ENCODE measurements at regions not wholly inside any gene's neighbourhood (a gene's known extent, or its start where the extent isn't known, plus 50 kb on each side); places are given as distances from the start of the nearest gene placed in this dataset.

DNA sequence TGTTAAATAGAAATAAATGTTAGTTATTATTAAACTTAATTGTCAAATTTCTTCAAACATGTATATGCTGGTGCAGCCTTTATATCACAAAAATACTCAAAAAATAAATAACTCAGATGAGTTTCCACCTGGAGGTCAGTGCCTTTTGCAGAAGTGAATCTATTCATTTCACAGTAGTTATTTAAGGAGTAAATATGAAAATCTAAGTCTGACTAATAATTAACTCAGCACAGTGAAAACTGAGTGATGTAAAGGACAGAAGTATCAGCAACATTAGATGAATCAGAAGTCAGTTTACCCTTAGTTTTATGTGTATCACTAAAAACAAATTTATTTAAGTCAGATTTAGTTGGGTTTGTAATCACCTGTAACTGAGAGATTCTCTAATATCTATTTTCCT lies 2135.4 kb downstream of the MRPL39 start:
- no peak overlapping the region for H4K91ac ChIP-seq (ENCODE audit: low read depth, low read length)
- no peak overlapping the region for H2BK120ac ChIP-seq (ENCODE audit: insufficient read depth, low read length, poor library complexity)
- no peak overlapping the region for H3K4ac ChIP-seq (ENCODE audit: low read depth, low read length)
- H4K12ac ChIP-seq (ENCODE audit: low read depth, low read length): no peak overlapping the region
- no peaks in the 10 kb centered on the region for H3K27me3 ChIP-seq (ENCODE audit: insufficient read depth, low read length)
- H2BK12ac ChIP-seq (ENCODE audit: low read length): no peak overlapping the region
- no peaks in the 10 kb centered on the region for H3K4me1 ChIP-seq (ENCODE audit: control insufficient read depth in 1 of 2, insufficient read depth in 2 of 2, low read length in 2 of 2)
- no peak overlapping the region for H3K9ac ChIP-seq (ENCODE audit: low read length)
- no peak overlapping the region for H4K8ac ChIP-seq (ENCODE audit: low read depth, low read length)
- no peak overlapping the region for H2BK5ac ChIP-seq (ENCODE audit: low read depth, low read length, poor library complexity)
- H3K36me3 ChIP-seq (ENCODE audit: control insufficient read depth in 1 of 2, insufficient read depth in 2 of 2, low read length in 2 of 2): no peaks in the 10 kb centered on the region
- no peak overlapping the region for H3K4me3 ChIP-seq (ENCODE audit: low read depth, low read length)
- no peak overlapping the region for H3K18ac ChIP-seq (ENCODE audit: low read length)
- no peaks in the 10 kb centered on the region for H3K79me2 ChIP-seq (ENCODE audit: control insufficient read depth, insufficient read depth, low read length, poor library complexity)
- H3K23ac ChIP-seq (ENCODE audit: low read length): no peak overlapping the region
- H2AFZ ChIP-seq (ENCODE audit: insufficient read depth, low read length, poor library complexity): no peak overlapping the region
- no peak overlapping the region for H3K14ac ChIP-seq (ENCODE audit: low read length)
- H3K9me3 ChIP-seq (ENCODE audit: insufficient read depth, low read depth, low read length): no peaks in the 10 kb centered on the region
- DNase-seq: no peak
- H2AK5ac ChIP-seq (ENCODE audit: low read length): no peak overlapping the region
- H3K79me1 ChIP-seq (ENCODE audit: low read length): no peaks in the 10 kb centered on the region
- H3K4me2 ChIP-seq (ENCODE audit: low read length): no peak overlapping the region
- H3K27ac ChIP-seq (ENCODE audit: low read depth, low read length): no peak overlapping the region

DNA sequence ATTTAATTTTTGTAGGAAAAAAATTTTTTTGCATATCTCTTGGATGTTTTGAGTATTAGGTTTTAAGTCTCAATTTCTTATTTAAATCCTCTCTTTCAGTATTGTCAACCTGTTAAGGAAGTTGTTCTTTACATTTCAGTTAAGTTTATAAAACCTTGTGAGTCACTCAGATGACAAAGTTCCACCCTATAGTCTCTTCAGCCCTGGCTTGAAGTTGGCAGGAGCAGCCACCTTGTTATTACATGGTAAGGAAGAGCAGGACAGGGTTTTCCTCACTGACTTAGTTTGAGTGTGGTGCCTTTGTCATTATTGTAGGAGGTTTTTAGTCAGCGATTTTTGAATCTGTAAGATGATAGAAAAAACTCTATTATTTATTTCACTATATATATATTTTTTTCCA lies 2143.9 kb downstream of the MRPL39 start:
- H3K27ac ChIP-seq (ENCODE audit: low read depth, low read length): no peak overlapping the region
- H3K23ac ChIP-seq (ENCODE audit: low read length): no peak overlapping the region
- H3K4me2 ChIP-seq (ENCODE audit: low read length): no peak overlapping the region
- H3K18ac ChIP-seq (ENCODE audit: low read length): no peak overlapping the region
- H2BK12ac ChIP-seq (ENCODE audit: low read length): no peak overlapping the region
- H3K4ac ChIP-seq (ENCODE audit: low read depth, low read length): no peak overlapping the region
- no peak for DNase-seq
- no peaks in the 10 kb centered on the region for H3K79me1 ChIP-seq (ENCODE audit: low read length)
- no peak overlapping the region for H4K91ac ChIP-seq (ENCODE audit: low read depth, low read length)
- no peak overlapping the region for H2AK5ac ChIP-seq (ENCODE audit: low read length)
- H3K79me2 ChIP-seq (ENCODE audit: control insufficient read depth, insufficient read depth, low read length, poor library complexity): no peaks in the 10 kb centered on the region
- no peak overlapping the region for H4K8ac ChIP-seq (ENCODE audit: low read depth, low read length)
- H3K4me3 ChIP-seq (ENCODE audit: low read depth, low read length): no peak overlapping the region
- no peaks in the 10 kb centered on the region for H3K27me3 ChIP-seq (ENCODE audit: insufficient read depth, low read length)
- H3K9me3 ChIP-seq (ENCODE audit: insufficient read depth, low read depth, low read length): no peaks in the 10 kb centered on the region
- H2BK5ac ChIP-seq (ENCODE audit: low read depth, low read length, poor library complexity): no peak overlapping the region
- no peaks in the 10 kb centered on the region for H3K4me1 ChIP-seq (ENCODE audit: control insufficient read depth in 1 of 2, insufficient read depth in 2 of 2, low read length in 2 of 2)
- no peak overlapping the region for H3K14ac ChIP-seq (ENCODE audit: low read length)
- no CpG with 5 or more reads among the region's 1 CpG for WGBS (ENCODE audit: extremely low coverage, insufficient coverage, insufficient read length)
- H2BK120ac ChIP-seq (ENCODE audit: insufficient read depth, low read length, poor library complexity): no peak overlapping the region
- no peak overlapping the region for H3K9ac ChIP-seq (ENCODE audit: low read length)
- H3K36me3 ChIP-seq (ENCODE audit: control insufficient read depth in 1 of 2, insufficient read depth in 2 of 2, low read length in 2 of 2): no peaks in the 10 kb centered on the region
- H4K12ac ChIP-seq (ENCODE audit: low read depth, low read length): no peak overlapping the region
- no peak overlapping the region for H2AFZ ChIP-seq (ENCODE audit: insufficient read depth, low read length, poor library complexity)

DNA sequence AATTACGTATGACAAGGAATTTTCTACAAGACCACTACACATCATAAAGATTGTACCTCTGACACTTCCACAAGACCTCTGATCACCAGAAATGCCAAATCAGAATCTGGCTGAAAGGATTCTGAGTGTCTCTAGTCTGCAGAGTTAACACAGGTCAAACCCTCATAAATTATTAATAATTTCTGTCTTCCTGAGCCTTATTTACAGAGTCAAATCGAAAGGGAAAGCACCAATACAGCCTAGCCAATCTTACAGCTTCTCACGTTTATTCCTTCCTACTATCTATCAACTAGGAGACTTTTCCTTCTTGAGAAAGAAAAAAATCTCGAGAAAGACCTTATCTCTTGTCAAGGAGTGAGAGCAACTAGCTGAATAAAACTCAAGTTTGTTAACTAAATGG lies 2151.6 kb downstream of the MRPL39 start:
- Histone ChIP-seq H3K18ac (ENCODE audit: low read length) (no peak overlapping the region), H3K9ac (ENCODE audit: low read length) (no peak overlapping the region), H4K12ac (ENCODE audit: low read depth, low read length) (no peak overlapping the region), H3K36me3 (ENCODE audit: control insufficient read depth in 1 of 2, insufficient read depth in 2 of 2, low read length in 2 of 2) (no peaks in the 10 kb centered on the region), H4K8ac (ENCODE audit: low read depth, low read length) (no peak overlapping the region), H3K23ac (ENCODE audit: low read length) (no peak overlapping the region), H3K27ac (ENCODE audit: low read depth, low read length) (no peak overlapping the region), H2AK5ac (ENCODE audit: low read length) (no peak overlapping the region), H3K79me2 (ENCODE audit: control insufficient read depth, insufficient read depth, low read length, poor library complexity) (no peaks in the 10 kb centered on the region), H3K9me3 (ENCODE audit: insufficient read depth, low read depth, low read length) (no peaks in the 10 kb centered on the region), H2BK120ac (ENCODE audit: insufficient read depth, low read length, poor library complexity) (no peak overlapping the region), H3K4me3 (ENCODE audit: low read depth, low read length) (no peak overlapping the region), H3K14ac (ENCODE audit: low read length) (no peak overlapping the region), H3K27me3 (ENCODE audit: insufficient read depth, low read length) (no peaks in the 10 kb centered on the region), H4K91ac (ENCODE audit: low read depth, low read length) (no peak overlapping the region), H2BK12ac (ENCODE audit: low read length) (no peak overlapping the region), H3K4me2 (ENCODE audit: low read length) (no peak overlapping the region), H3K4ac (ENCODE audit: low read depth, low read length) (no peak overlapping the region), H2BK5ac (ENCODE audit: low read depth, low read length, poor library complexity) (no peak overlapping the region), H2AFZ (ENCODE audit: insufficient read depth, low read length, poor library complexity) (no peak overlapping the region), H3K79me1 (ENCODE audit: low read length) (no peaks in the 10 kb centered on the region), H3K4me1 (ENCODE audit: control insufficient read depth in 1 of 2, insufficient read depth in 2 of 2, low read length in 2 of 2) (no peaks in the 10 kb centered on the region)
- WGBS (ENCODE audit: extremely low coverage, insufficient coverage, insufficient read length): no CpG with 5 or more reads among the region's 4 CpGs
- no peak for DNase-seq

DNA sequence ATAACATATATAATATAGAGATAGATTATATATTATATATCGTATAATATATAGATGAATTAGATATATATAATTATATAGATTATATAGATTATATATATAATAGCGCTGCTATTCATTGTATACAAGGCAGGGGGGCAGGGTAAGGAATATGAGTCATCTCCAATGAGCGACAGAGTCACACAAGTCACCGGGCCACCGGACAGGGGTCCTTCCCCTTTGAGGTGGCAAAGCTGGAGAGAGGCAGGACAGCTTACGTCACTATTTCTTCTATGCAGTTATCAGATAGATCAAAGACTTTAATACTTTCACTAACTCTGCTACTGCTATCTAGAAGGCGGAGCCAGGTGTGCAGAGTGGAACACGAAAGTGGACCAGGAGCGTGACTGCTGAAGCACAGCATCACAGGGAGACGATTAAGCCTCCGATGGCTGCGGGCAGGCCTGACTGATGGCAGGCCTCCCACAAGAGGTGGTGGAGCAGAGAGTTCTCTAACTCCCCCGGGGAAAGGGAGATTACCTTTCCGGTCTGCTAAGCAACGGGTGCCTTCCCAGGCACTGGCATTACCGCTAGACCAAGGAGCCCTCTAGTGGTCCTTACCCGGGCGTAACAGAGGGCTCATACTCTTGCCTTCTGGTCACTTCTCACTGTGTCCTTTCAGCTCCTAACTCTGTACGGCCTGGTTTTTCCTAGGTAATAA lies 2154.7 kb downstream of the MRPL39 start:
- Histone ChIP-seq H4K8ac (ENCODE audit: low read depth, low read length) (no peak overlapping the region), H3K27ac (ENCODE audit: low read depth, low read length) (no peak overlapping the region), H3K9ac (ENCODE audit: low read length) (no peak overlapping the region), H3K79me2 (ENCODE audit: control insufficient read depth, insufficient read depth, low read length, poor library complexity) (no peaks in the 10 kb centered on the region), H3K4ac (ENCODE audit: low read depth, low read length) (no peak overlapping the region), H2BK5ac (ENCODE audit: low read depth, low read length, poor library complexity) (no peak overlapping the region), H2BK120ac (ENCODE audit: insufficient read depth, low read length, poor library complexity) (no peak overlapping the region), H3K18ac (ENCODE audit: low read length) (no peak overlapping the region), H3K14ac (ENCODE audit: low read length) (no peak overlapping the region), H3K27me3 (ENCODE audit: insufficient read depth, low read length) (no peaks in the 10 kb centered on the region), H4K12ac (ENCODE audit: low read depth, low read length) (no peak overlapping the region), H3K4me1 (ENCODE audit: control insufficient read depth in 1 of 2, insufficient read depth in 2 of 2, low read length in 2 of 2) (no peaks in the 10 kb centered on the region), H2AK5ac (ENCODE audit: low read length) (no peak overlapping the region), H3K4me3 (ENCODE audit: low read depth, low read length) (no peak overlapping the region), H3K9me3 (ENCODE audit: insufficient read depth, low read depth, low read length) (no peaks in the 10 kb centered on the region), H3K36me3 (ENCODE audit: control insufficient read depth in 1 of 2, insufficient read depth in 2 of 2, low read length in 2 of 2) (no peaks in the 10 kb centered on the region), H2BK12ac (ENCODE audit: low read length) (no peak overlapping the region), H3K23ac (ENCODE audit: low read length) (no peak overlapping the region), H4K91ac (ENCODE audit: low read depth, low read length) (no peak overlapping the region), H3K4me2 (ENCODE audit: low read length) (peak overlapping the region; percentile 56), H2AFZ (ENCODE audit: insufficient read depth, low read length, poor library complexity) (peak overlapping the region; percentile 15), H3K79me1 (ENCODE audit: low read length) (no peaks in the 10 kb centered on the region)
- DNase-seq: peak in 1 of 2 donors; percentile 6
- WGBS (ENCODE audit: extremely low coverage, insufficient coverage, insufficient read length): no CpG with 5 or more reads among the region's 19 CpGs
